HEK293T (cell line): ENCODE measurements at regions not wholly inside any gene's neighbourhood (a gene's known extent, or its start where the extent isn't known, plus 50 kb on each side); places are given as distances from the start of the nearest gene placed in this dataset.

Source experiments
- BHLHE40 ChIP-seq: fragments of 450-650 bp; IDR thresholded peaks from 2 replicates; pipeline ENCODE4 v1.6.1; 2016; ENCODE audit warnings: mild to moderate bottlenecking, moderate library complexity, borderline replicate concordance
- ELF4 ChIP-seq: fragments of 450-650 bp; IDR thresholded peaks from 2 replicates; pipeline ENCODE4 v1.6.1; 2017; ENCODE audit warnings: antibody characterized with exemption
- FOXA1 ChIP-seq: fragments of 450-650 bp; IDR thresholded peaks from 2 replicates; pipeline ENCODE4 v1.6.1; 2016; ENCODE audit warnings: mild to moderate bottlenecking
- FOXM1 ChIP-seq: fragments of 450-650 bp; IDR thresholded peaks from 2 replicates; pipeline ENCODE4 v1.6.1; 2017; ENCODE audit warnings: mild to moderate bottlenecking, borderline replicate concordance
- HDGF ChIP-seq: fragments of 450-650 bp; IDR thresholded peaks from 2 replicates; pipeline ENCODE4 v1.6.1; 2017; ENCODE audit warnings: antibody characterized with exemption, borderline replicate concordance
- SP1 ChIP-seq: fragments of 450-650 bp; IDR thresholded peaks from 2 replicates; pipeline ENCODE4 v1.6.1; 2017
- SUZ12 ChIP-seq: fragments of 450-650 bp; IDR thresholded peaks from 2 replicates; pipeline ENCODE4 v1.6.1; 2016; ENCODE audit warnings: mild to moderate bottlenecking
- ZNF384 ChIP-seq: fragments of 450-650 bp; IDR thresholded peaks from 2 replicates; pipeline ENCODE4 v1.6.1; 2016
- TF ChIP-seq, protein P1 (sequence below): fragments of 450-650 bp; IDR thresholded peaks from 2 replicates; pipeline ENCODE4 v1.6.1; 2016

DNA sequence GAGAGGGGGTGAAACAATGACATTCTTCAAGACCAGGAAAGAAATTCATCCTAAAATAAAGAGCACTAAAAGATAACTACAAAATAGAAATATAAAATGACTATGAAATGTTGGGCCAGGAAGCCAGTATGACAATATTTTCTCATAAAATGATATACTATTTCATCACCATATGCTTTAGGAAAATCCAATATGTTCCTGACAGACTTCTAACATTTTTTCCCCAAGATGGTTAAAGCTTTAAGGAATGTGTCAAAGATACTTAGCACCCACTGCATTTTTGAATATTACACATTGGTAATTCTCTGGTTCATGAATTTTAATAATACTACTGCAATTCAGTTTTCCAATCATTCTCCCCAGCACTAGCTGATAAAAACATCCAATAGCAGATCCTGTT, 87.7 kb upstream of the PLEKHG7 start:
- TF ChIP-seq FOXM1 (no peak), BHLHE40 (no peak), ELF4 (no peak), SP1 (no peak), HDGF (no peak), SUZ12 (no peak), FOXA1 (no peak), ZNF384 (no peak)
- TF ChIP-seq, protein P1, sequence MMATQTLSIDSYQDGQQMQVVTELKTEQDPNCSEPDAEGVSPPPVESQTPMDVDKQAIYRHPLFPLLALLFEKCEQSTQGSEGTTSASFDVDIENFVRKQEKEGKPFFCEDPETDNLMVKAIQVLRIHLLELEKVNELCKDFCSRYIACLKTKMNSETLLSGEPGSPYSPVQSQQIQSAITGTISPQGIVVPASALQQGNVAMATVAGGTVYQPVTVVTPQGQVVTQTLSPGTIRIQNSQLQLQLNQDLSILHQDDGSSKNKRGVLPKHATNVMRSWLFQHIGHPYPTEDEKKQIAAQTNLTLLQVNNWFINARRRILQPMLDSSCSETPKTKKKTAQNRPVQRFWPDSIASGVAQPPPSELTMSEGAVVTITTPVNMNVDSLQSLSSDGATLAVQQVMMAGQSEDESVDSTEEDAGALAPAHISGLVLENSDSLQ = no peak
